IPS-20b (cell line): ENCODE measurements at regions not wholly inside any gene's neighbourhood (a gene's known extent, or its start where the extent isn't known, plus 50 kb on each side); places are given as distances from the start of the nearest gene placed in this dataset.

Experiments used
- H3K27ac ChIP-seq: one replicate; pipeline ENCODE4 v1.5.1; 2013; ENCODE audit warnings: low read length
- H3K27me3 ChIP-seq: 2 replicates; pipeline ENCODE4 v1.6.1; 2013; ENCODE audit warnings: mild to moderate bottlenecking, low read length, inconsistent platforms; ENCODE audit not compliant: insufficient read depth
- H3K36me3 ChIP-seq: 2 replicates; pipeline ENCODE4 v1.6.1; 2013; ENCODE audit warnings: low read depth, mild to moderate bottlenecking, inconsistent platforms, low read length, moderate library complexity; ENCODE audit not compliant: insufficient read depth
- H3K4me1 ChIP-seq: 2 replicates; pipeline ENCODE4 v1.6.1; 2013; ENCODE audit warnings: mild to moderate bottlenecking, control low read depth, inconsistent platforms, low read length, moderate library complexity; ENCODE audit not compliant: insufficient read depth
- H3K4me3 ChIP-seq: 2 replicates; pipeline ENCODE4 v1.5.1; 2013; ENCODE audit warnings: mild to moderate bottlenecking, low read length, inconsistent platforms
- H3K9ac ChIP-seq: 2 replicates; pipeline ENCODE4 v1.6.1; 2013; ENCODE audit warnings: low read depth, mild to moderate bottlenecking, inconsistent platforms, low read length, moderate library complexity
- H3K9me3 ChIP-seq: 2 replicates; pipeline ENCODE4 v1.6.1; 2013; ENCODE audit warnings: mild to moderate bottlenecking, low read depth, low read length, inconsistent platforms; ENCODE audit not compliant: insufficient read depth

DNA sequence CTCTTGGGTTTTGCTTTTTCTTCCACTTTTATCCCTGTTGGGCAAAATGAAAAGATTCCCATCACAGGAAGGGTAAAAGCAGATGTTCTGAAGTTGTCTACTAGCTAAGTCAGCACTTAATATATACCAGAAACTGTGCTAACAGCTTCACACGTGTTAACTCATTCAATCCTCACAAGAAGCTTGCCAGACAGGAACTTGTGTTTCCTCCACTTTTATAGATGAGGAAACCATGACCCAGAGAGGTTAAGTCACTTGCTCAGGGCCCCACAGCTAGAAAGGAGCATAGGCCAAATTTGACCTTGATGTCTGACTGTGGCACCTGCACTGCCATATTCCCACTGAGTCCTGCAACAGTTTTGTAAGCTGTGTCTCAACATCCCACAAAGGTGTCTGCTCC is 76.8 kb upstream of the EPC2 start:
- no peak overlapping the region for H3K27ac ChIP-seq
- H3K9me3 ChIP-seq, result no peaks in the 10 kb centered on the region
- H3K4me1 ChIP-seq, result no peaks in the 10 kb centered on the region
- H3K9ac ChIP-seq, result no peak overlapping the region
- H3K36me3 ChIP-seq, result no peaks in the 10 kb centered on the region
- no peak overlapping the region for H3K4me3 ChIP-seq
- no peaks in the 10 kb centered on the region for H3K27me3 ChIP-seq

- Histone ChIP-seq H3K36me3 (no peaks in the 10 kb centered on the region), H3K27me3 (no peaks in the 10 kb centered on the region), H3K4me1 (no peaks in the 10 kb centered on the region), H3K4me3 (no peak overlapping the region), H3K9me3 (no peaks in the 10 kb centered on the region), H3K27ac (no peak overlapping the region), H3K9ac (no peak overlapping the region)
These were observed 76.0 kb upstream of the EPC2 start for GRCh38 chr2:148568597-148568996.

- Histone ChIP-seq H3K36me3 (no peaks in the 10 kb centered on the region), H3K4me3 (no peak overlapping the region), H3K27me3 (no peaks in the 10 kb centered on the region), H3K4me1 (no peaks in the 10 kb centered on the region), H3K9ac (no peak overlapping the region), H3K27ac (no peak overlapping the region), H3K9me3 (no peaks in the 10 kb centered on the region)
These were observed 75.3 kb upstream of the EPC2 start for GRCh38 chr2:148569221-148569620.

- Histone ChIP-seq H3K4me3 (no peak overlapping the region), H3K27ac (no peak overlapping the region), H3K9me3 (no peaks in the 10 kb centered on the region), H3K36me3 (no peaks in the 10 kb centered on the region), H3K9ac (no peak overlapping the region), H3K4me1 (no peaks in the 10 kb centered on the region), H3K27me3 (peaks cover 6% of the 10 kb centered on the region; the same call in 1 of the 2 replicates)
These were observed 73.6 kb upstream of the EPC2 start for GRCh38 chr2:148570989-148571388.

DNA sequence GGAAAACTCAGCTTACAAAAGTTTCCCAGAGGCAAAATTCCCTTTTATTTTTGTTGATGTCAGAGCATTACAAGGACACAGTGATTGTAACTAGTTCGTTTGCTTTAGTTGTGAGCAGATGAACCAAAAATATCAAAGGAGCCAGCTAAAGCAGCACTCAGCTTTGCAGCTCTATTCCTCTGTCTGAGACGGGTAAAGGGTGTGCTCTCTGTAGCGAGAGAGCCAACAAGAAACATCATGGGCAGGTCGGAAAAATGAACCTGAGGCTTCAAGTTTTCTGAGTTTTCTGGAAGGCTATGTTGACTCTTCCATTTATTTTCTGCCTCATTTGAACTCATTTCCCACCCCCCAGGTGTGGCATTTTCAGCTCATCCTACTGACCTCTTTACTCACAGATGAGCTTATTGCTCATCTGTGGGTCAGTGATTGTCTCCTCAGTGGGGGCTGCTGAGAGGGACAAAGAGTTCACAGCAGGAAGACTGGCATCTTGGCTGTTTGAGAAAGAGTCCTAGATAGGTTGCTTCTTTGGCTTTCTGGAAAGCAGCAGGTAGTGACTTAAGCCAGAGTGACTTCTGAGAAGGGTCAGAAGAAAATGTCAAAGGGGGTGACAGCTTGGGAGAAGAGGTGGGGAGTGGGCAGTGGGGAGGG is 66.6 kb upstream of the EPC2 start:
- peaks cover 32% of the 10 kb centered on the region for H3K27me3 ChIP-seq
- no peaks in the 10 kb centered on the region for H3K9me3 ChIP-seq
- H3K4me1 ChIP-seq, result peaks cover 15% of the 10 kb centered on the region
- no peak overlapping the region for H3K27ac ChIP-seq
- no peaks in the 10 kb centered on the region for H3K36me3 ChIP-seq
- H3K9ac ChIP-seq, result no peak overlapping the region
- H3K4me3 ChIP-seq, result peak overlapping the region; percentile 17; the same call in 1 of the 2 replicates

GRCh38 chr2:148578493-148578884 is 66.1 kb upstream of the EPC2 start:
- peak overlapping the region; percentile 17; the same call in 1 of the 2 replicates for H3K4me3 ChIP-seq

DNA sequence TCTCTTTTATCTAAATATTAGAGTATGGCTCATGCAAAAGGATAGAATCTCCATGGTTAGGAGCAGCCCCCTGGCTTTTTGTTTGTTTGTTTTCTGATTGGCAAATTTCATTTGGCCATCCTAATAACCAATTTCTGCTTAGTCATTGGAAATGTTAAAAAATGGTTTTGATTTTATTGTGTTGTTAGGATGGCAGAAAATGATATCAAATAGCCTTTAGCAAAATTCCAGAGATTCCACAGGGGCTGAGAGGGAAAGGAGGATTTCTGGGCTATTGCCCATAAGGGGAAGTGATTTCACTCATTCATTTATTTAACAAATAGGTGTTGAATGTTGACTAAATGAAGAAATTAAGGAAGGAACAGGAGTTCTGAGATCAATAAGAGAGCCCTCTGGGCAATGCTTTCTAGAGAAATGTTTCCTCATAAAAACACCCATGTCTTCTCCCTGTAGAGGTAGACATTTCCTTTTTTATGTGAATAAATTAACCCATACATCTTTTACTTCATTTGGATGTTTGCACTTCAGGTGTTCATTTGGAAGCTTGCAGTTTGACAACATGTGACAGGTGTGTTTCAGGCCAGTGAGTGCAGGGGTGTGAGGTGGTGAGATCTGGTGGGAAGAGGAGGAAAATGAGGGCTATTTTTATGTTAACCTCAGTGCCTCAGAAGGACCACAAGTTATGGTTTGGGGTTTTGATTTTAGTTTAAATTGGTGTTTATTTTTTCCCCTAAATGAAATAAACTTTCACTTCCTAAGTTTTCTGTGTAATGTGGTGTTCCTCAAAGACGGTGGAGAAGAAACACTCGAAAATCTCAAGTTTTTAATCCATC is 61.7 kb upstream of the EPC2 start:
- H3K4me1 ChIP-seq, result peaks cover 15% of the 10 kb centered on the region; the same call in 1 of the 2 replicates
- H3K27me3 ChIP-seq, result peaks cover 8% of the 10 kb centered on the region; the same call in 1 of the 2 replicates
- H3K27ac ChIP-seq, result no peak overlapping the region
- H3K4me3 ChIP-seq, result no peak overlapping the region
- no peak overlapping the region for H3K9ac ChIP-seq
- H3K36me3 ChIP-seq, result no peaks in the 10 kb centered on the region
- H3K9me3 ChIP-seq, result no peaks in the 10 kb centered on the region

More at GRCh38 chr2:148578493-148578884, 66.1 kb upstream of the EPC2 start:
- Histone ChIP-seq H3K27me3 (peaks cover 32% of the 10 kb centered on the region), H3K36me3 (no peaks in the 10 kb centered on the region), H3K9ac (no peak overlapping the region), H3K27ac (no peak overlapping the region), H3K4me1 (peaks cover 16% of the 10 kb centered on the region), H3K9me3 (no peaks in the 10 kb centered on the region)

- H3K27me3 ChIP-seq, result no peaks in the 10 kb centered on the region
- no peaks in the 10 kb centered on the region for H3K36me3 ChIP-seq
- peaks cover 14% of the 10 kb centered on the region; the same call in 1 of the 2 replicates for H3K4me1 ChIP-seq
- no peak overlapping the region for H3K4me3 ChIP-seq
- no peak overlapping the region for H3K27ac ChIP-seq
- H3K9me3 ChIP-seq, result no peaks in the 10 kb centered on the region
- no peak overlapping the region for H3K9ac ChIP-seq
These were observed 58.9 kb upstream of the EPC2 start for GRCh38 chr2:148585696-148586095.

DNA sequence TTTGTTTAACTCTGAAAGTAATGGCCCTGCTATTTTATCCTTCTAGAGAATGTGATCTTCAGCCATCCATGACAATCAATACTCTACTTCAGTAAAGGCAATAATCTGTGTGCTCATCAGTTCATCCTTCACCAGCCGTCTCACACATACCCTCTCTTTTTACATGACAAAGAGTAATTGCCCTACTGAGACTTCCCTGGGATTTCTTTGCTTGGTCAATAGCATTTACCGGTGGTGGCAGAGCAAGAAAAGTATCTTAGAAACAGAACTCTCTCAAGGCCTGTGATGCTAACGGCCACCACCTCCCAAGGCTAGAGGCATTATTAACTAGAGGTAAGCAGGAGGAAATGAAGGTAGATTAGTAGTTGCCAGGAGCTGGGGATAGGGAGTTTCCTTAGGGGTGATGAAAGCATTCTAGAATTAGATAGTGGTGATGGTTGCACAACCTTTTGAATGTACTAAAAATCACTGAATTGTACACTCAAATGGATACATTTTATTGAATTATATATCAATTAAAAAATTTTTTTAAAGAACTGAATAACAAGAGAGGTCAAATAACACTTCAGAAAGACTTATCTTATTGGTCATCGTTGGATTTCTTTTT is 57.9 kb upstream of the EPC2 start:
- Histone ChIP-seq H3K36me3 (no peaks in the 10 kb centered on the region), H3K9ac (no peak overlapping the region), H3K9me3 (no peaks in the 10 kb centered on the region), H3K27ac (no peak overlapping the region), H3K4me1 (peaks cover 14% of the 10 kb centered on the region; the same call in 1 of the 2 replicates), H3K27me3 (no peaks in the 10 kb centered on the region), H3K4me3 (no peak overlapping the region)

DNA sequence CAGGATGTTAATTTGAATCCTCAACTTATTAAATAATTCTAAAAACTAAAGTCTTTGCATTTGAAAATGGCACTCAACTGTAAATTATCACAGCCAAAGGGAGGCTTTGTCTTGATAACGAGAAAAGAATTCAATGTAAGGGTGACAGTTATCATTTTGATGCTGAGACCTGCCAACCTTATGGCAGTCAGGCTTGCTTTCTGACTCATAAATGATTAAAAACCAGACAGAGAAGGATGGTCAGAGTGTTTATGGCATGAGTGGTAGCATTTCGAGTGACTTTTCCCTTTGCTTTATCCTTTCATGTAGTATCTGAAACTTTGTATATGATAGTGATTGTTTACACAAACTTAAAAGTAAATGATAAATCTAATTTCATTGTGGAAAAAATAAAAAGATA is 53.9 kb upstream of the EPC2 start:
- Histone ChIP-seq H3K9ac (no peak overlapping the region), H3K4me3 (no peak overlapping the region), H3K36me3 (no peaks in the 10 kb centered on the region), H3K27ac (no peak overlapping the region), H3K27me3 (no peaks in the 10 kb centered on the region), H3K9me3 (no peaks in the 10 kb centered on the region), H3K4me1 (peaks cover 9% of the 10 kb centered on the region; the same call in 1 of the 2 replicates)

- Histone ChIP-seq H3K4me3 (no peak overlapping the region), H3K27me3 (no peaks in the 10 kb centered on the region), H3K27ac (no peak overlapping the region), H3K4me1 (peaks cover 5% of the 10 kb centered on the region; the same call in 1 of the 2 replicates), H3K9ac (no peak overlapping the region), H3K36me3 (no peaks in the 10 kb centered on the region), H3K9me3 (no peaks in the 10 kb centered on the region)
These were observed 51.8 kb upstream of the EPC2 start for GRCh38 chr2:148592791-148593190.
